ENCODE measurements at regions not wholly inside any gene's neighbourhood (a gene's known extent, or its start where the extent isn't known, plus 50 kb on each side); places are given as distances from the start of the nearest gene placed in this dataset.

DNA sequence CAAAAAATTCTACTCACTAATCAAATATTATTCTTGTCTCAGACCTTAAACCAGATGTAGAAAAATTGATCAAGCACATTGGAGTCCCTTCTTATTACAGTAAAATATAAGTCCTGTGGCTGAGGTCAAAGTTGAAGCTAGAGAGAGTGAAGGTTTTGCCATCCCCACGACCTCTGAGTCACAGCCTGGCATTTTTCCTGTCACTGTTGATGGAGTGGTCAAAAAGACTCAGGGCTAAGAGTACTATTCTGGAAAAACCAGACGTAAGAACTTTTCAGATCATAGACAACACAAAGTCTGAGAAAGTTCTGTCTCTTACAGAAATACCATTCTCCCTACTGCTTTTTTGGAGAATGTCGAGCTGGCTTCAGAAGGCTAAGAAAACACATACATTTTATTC lies 323.7 kb upstream of the ANKRD30A start:
- Histone ChIP-seq H3K4me1 (ENCODE audit: control insufficient read depth, insufficient read depth, low read length) (peaks cover 2% of the 10 kb centered on the region), H2AK9ac (replicated peaks; ENCODE audit: low read depth, low read length, poor library complexity) (no peak overlapping the region), H3K4me3 (ENCODE audit: insufficient read depth, low read depth, low read length) (no peak overlapping the region), H4K91ac (ENCODE audit: insufficient read depth, low read depth, low read length) (no peak overlapping the region), H2BK5ac (ENCODE audit: low read depth, low read length, poor library complexity, severe bottlenecking) (no peak overlapping the region), H2AK5ac (ENCODE audit: low read depth, low read length) (no peak overlapping the region), H4K5ac (ENCODE audit: low read depth, low read length) (no peak overlapping the region), H3K9me1 (ENCODE audit: insufficient read depth, low read length) (no peaks in the 10 kb centered on the region), H3K4ac (ENCODE audit: low read depth, low read length) (no peak overlapping the region), H3K79me1 (ENCODE audit: low read depth in 1 of 2, low read length in 2 of 2) (no peaks in the 10 kb centered on the region), H2BK20ac (ENCODE audit: low read depth, low read length) (no peak overlapping the region), H2AFZ (replicated peaks; ENCODE audit: low read length, poor library complexity) (no peak overlapping the region), H2BK15ac (ENCODE audit: low read depth, low read length) (no peak overlapping the region), H4K8ac (ENCODE audit: low read depth in 2 of 2, low read length in 2 of 2) (no peak overlapping the region), H3K36me3 (ENCODE audit: control insufficient read depth, insufficient read depth, low read length) (no peaks in the 10 kb centered on the region), H3K4me2 (ENCODE audit: low read depth, low read length) (no peak overlapping the region), H3K23ac (ENCODE audit: low read depth, low read length) (no peak overlapping the region), H3K14ac (replicated peaks; ENCODE audit: low read depth, low read length) (no peak overlapping the region), H2BK120ac (ENCODE audit: low read depth, low read length) (no peak overlapping the region), H3K27ac (ENCODE audit: insufficient read depth, low read length) (no peak overlapping the region), H3K9ac (ENCODE audit: low read depth, low read length) (no peak overlapping the region), H4K20me1 (ENCODE audit: insufficient read depth, low read length) (no peaks in the 10 kb centered on the region), H3K9me3 (ENCODE audit: control insufficient read depth, insufficient read depth, low read length) (no peaks in the 10 kb centered on the region), H3K18ac (ENCODE audit: low read depth, low read length) (no peak overlapping the region), H3K56ac (ENCODE audit: extremely low read depth, insufficient read depth, low read length) (no peak overlapping the region), H3K27me3 (ENCODE audit: control insufficient read depth, insufficient read depth, low read length) (peaks cover 3% of the 10 kb centered on the region; the same call in 1 of the 2 replicates)
- BruUV-seq (replicated peaks): no TSS peak
- intact Hi-C loops (cut with micrococcal nuclease): no loop called here
- ChIA-PET CTCF (no interaction called here), POLR2A (ENCODE audit: unreplicated experiment) (interaction anchor here (0.9 kb wide), 1 partner anchor 849 kb away, joined by 4 read pairs; no protein-coding TSS in a partner anchor)
- TF ChIP-seq, protein P1, sequence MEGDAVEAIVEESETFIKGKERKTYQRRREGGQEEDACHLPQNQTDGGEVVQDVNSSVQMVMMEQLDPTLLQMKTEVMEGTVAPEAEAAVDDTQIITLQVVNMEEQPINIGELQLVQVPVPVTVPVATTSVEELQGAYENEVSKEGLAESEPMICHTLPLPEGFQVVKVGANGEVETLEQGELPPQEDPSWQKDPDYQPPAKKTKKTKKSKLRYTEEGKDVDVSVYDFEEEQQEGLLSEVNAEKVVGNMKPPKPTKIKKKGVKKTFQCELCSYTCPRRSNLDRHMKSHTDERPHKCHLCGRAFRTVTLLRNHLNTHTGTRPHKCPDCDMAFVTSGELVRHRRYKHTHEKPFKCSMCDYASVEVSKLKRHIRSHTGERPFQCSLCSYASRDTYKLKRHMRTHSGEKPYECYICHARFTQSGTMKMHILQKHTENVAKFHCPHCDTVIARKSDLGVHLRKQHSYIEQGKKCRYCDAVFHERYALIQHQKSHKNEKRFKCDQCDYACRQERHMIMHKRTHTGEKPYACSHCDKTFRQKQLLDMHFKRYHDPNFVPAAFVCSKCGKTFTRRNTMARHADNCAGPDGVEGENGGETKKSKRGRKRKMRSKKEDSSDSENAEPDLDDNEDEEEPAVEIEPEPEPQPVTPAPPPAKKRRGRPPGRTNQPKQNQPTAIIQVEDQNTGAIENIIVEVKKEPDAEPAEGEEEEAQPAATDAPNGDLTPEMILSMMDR (conservative IDR thresholded peaks at IDR 0.05; ENCODE audit: low read depth, low read length): no peak
- TF ChIP-seq MXI1 (IDR thresholded peaks at IDR 0.05; ENCODE audit: borderline replicate concordance, low read depth, low read length) (no peak), FOS (IDR thresholded peaks at IDR 0.05; ENCODE audit: low read depth, low read length) (no peak), POLR2A (IDR thresholded peaks at IDR 0.05; ENCODE audit: low read depth, low read length) (no peak), MAFK (IDR thresholded peaks at IDR 0.05; ENCODE audit: low read depth, low read length) (no peak), NFE2L2 (IDR thresholded peaks at IDR 0.05; ENCODE audit: low read depth, low read length) (no peak), RAD21 (IDR thresholded peaks at IDR 0.05; ENCODE audit: low read length) (no peak), BHLHE40 (IDR thresholded peaks at IDR 0.05; ENCODE audit: low read depth, low read length) (no peak), CEBPB (IDR thresholded peaks at IDR 0.05; ENCODE audit: low read depth, low read length) (no peak), SMC3 (IDR thresholded peaks at IDR 0.05; ENCODE audit: low read depth, low read length) (no peak), CHD1 (IDR thresholded peaks at IDR 0.05; ENCODE audit: low read depth, low read length) (no peak), RFX5 (IDR thresholded peaks at IDR 0.05; ENCODE audit: low read depth, low read length) (no peak), RCOR1 (IDR thresholded peaks at IDR 0.05; ENCODE audit: insufficient replicate concordance, low read length) (no peak), MAZ (IDR thresholded peaks at IDR 0.05; ENCODE audit: borderline replicate concordance, low read depth, low read length) (no peak)
- TF ChIP-seq, protein P2, sequence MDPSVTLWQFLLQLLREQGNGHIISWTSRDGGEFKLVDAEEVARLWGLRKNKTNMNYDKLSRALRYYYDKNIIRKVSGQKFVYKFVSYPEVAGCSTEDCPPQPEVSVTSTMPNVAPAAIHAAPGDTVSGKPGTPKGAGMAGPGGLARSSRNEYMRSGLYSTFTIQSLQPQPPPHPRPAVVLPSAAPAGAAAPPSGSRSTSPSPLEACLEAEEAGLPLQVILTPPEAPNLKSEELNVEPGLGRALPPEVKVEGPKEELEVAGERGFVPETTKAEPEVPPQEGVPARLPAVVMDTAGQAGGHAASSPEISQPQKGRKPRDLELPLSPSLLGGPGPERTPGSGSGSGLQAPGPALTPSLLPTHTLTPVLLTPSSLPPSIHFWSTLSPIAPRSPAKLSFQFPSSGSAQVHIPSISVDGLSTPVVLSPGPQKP (IDR thresholded peaks at IDR 0.05; ENCODE audit: borderline replicate concordance, low read depth, low read length): no peak
- TF ChIP-seq, protein P3, sequence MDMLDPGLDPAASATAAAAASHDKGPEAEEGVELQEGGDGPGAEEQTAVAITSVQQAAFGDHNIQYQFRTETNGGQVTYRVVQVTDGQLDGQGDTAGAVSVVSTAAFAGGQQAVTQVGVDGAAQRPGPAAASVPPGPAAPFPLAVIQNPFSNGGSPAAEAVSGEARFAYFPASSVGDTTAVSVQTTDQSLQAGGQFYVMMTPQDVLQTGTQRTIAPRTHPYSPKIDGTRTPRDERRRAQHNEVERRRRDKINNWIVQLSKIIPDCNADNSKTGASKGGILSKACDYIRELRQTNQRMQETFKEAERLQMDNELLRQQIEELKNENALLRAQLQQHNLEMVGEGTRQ (IDR thresholded peaks at IDR 0.05; ENCODE audit: low read depth, low read length): no peak
- DNase-seq (no peak), ATAC-seq (ENCODE audit: low read depth) (no peak)
- no CpG with 5 or more reads among the region's 3 CpGs for WGBS, 2 experiments (ENCODE audit: extremely low coverage in 2 of 2, insufficient read length in 1 of 2)
- dilution Hi-C loops (cut with HindIII; ENCODE audit: low sequenced_read_pairs, unreplicated experiment): no loop called here
- in situ Hi-C loops (cut with MboI; ENCODE audit: low sequenced_read_pairs): no loop called here

All from IMR-90 (cell line).